GM20000 (cell line): ENCODE measurements at regions not wholly inside any gene's neighbourhood (a gene's known extent, or its start where the extent isn't known, plus 50 kb on each side); places are given as distances from the start of the nearest gene placed in this dataset.
"Not testable (repeated sequence)": the region's sequence is repeated elsewhere in the genome, so short reads cannot be mapped to it uniquely, and the experiment has no call there.

Experiments
- DNase-seq: peaks from one replicate; pipeline ENCODE4 v3.0.0; 2012; ENCODE audit warnings: low spot score
- CTCF ChIP-seq: IDR thresholded peaks from 2 replicates; pipeline ENCODE4 v1.5.1; 2012; ENCODE audit warnings: mild to moderate bottlenecking, control low read depth; ENCODE audit errors: extremely low read depth, missing control alignments

- DNase-seq = no peak
- no peak for TF ChIP-seq CTCF
These were observed 72.7 kb upstream of the SLC4A7 start for GRCh38 chr3:27556887-27557286.

GRCh38 chr3:27554706-27555105 is 70.5 kb upstream of the SLC4A7 start:
- TF ChIP-seq CTCF = no peak
- DNase-seq = no peak

- no peak for DNase-seq
- TF ChIP-seq CTCF = no peak
These were observed 69.8 kb upstream of the SLC4A7 start for GRCh38 chr3:27553886-27554540.

GRCh38 chr3:27552708-27553107 is 68.5 kb upstream of the SLC4A7 start:
- DNase-seq = not testable (repeated sequence)

DNA sequence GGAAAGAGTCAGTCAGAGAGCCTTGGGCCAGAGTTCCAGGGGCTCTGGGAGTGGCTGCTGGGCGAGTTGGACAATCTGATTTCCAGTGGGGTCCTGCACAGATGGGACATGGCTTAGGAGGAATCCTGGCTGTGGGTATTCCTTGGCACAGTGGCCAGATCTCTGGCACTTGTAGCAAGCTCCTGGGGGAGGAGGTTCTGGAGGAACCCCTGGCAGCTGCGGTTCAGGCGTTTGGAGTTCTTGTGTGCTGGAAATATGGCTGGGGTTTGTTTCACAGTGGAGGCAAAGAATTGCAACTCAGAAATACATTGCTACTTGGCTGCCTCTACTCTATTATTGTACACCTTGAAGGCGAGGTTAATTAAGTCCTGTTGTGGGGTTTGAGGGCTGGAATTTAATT is 67.2 kb upstream of the SLC4A7 start:
- not testable (repeated sequence) for DNase-seq

GRCh38 chr3:27545061-27545460 is 60.9 kb upstream of the SLC4A7 start:
- no peak for TF ChIP-seq CTCF
- DNase-seq = no peak

DNA sequence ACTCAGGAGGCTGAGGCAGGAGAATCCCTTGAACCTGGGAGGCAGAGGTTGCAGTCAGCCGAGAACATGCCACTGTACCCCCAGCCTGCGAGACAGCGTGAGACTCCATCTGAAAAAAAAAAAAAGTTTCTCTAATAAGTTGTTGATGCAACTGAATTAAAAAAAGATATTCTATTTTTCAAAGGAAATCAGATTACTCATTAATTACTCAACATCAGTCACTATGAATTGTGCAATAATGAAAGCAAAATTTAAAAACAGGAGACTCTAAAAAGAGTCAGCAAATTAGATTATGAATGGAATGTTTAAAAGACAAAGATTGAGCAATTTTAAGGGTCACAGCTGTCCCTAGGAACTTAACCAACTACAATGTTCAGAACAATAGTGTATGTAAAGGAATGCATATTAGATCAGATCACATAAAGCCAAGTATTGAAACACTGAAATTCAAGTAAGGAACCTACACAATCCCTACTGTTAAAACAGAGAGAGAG is 60.2 kb upstream of the SLC4A7 start:
- DNase-seq = no peak
- TF ChIP-seq CTCF = no peak

DNA sequence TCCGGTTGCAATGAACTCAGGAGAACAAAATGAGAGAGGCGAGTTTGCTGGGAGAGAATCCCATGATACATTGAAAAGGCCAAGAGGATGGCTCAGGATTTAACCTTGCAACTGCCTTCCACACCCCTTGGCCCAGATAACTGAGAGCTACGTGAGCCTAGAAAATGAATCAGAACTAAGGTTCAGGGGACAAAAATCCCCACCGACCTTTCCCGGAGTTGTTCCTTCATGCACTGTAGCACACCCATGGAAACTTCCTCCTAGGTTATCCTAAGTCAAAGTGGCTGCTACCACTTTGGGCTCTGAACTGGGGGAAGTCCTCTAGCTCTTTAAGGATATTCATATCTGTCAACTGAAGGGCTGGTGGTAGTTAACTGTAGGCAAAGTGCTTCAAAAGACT is 58.3 kb upstream of the SLC4A7 start:
- no peak for TF ChIP-seq CTCF
- no peak for DNase-seq
